ENCODE measurements at regions not wholly inside any gene's neighbourhood (a gene's known extent, or its start where the extent isn't known, plus 50 kb on each side); places are given as distances from the start of the nearest gene placed in this dataset.

- Histone ChIP-seq H3K27ac (ENCODE audit: low read depth, low read length) (no peak overlapping the region), H3K4me3 (ENCODE audit: low read depth in 1 of 5, low read length in 5 of 5) (no peak overlapping the region)
Measured at GRCh38 chr14:46008348-46008747, 643.2 kb downstream of the RPL10L start.

GRCh38 chr14:45998554-45998953 is 653.0 kb downstream of the RPL10L start:
- H3K36me3 ChIP-seq (ENCODE audit: control insufficient read depth in 5 of 5, insufficient read depth in 5 of 5, low read length in 5 of 5), result no peaks in the 10 kb centered on the region
- H3K27me3 ChIP-seq (ENCODE audit: control insufficient read depth in 5 of 5, insufficient read depth in 4 of 5, low read length in 5 of 5), result no peaks in the 10 kb centered on the region
- H3K4me1 ChIP-seq (ENCODE audit: control insufficient read depth in 5 of 5, insufficient read depth in 5 of 5, low read length in 5 of 5), result no peaks in the 10 kb centered on the region
- no peak overlapping the region for H3K4me3 ChIP-seq (ENCODE audit: low read depth in 1 of 5, low read length in 5 of 5)
- H3K27ac ChIP-seq (ENCODE audit: low read depth, low read length), result no peak overlapping the region
- no peak overlapping the region for H3K9ac ChIP-seq (ENCODE audit: low read length in 5 of 5)
- peaks cover 0 to 3% (median 0%) of the 10 kb centered on the region in 5 donors for H3K9me3 ChIP-seq (ENCODE audit: control insufficient read depth in 5 of 5, low read length in 5 of 5)

More at GRCh38 chr14:46008348-46008747, 643.2 kb downstream of the RPL10L start:
- H3K4me1 ChIP-seq (ENCODE audit: control insufficient read depth in 5 of 5, insufficient read depth in 5 of 5, low read length in 5 of 5), result no peaks in the 10 kb centered on the region
- no peaks in the 10 kb centered on the region for H3K36me3 ChIP-seq (ENCODE audit: control insufficient read depth in 5 of 5, insufficient read depth in 5 of 5, low read length in 5 of 5)
- no peak overlapping the region for H3K9ac ChIP-seq (ENCODE audit: low read length in 5 of 5)
- H3K9me3 ChIP-seq (ENCODE audit: control insufficient read depth in 5 of 5, low read length in 5 of 5), result peaks cover 0 to 12% (median 0%) of the 10 kb centered on the region in 5 donors
- H3K27me3 ChIP-seq (ENCODE audit: control insufficient read depth in 5 of 5, insufficient read depth in 4 of 5, low read length in 5 of 5), result no peaks in the 10 kb centered on the region

GRCh38 chr14:45990252-45990651 is 661.3 kb downstream of the RPL10L start:
- Histone ChIP-seq H3K4me3 (ENCODE audit: low read depth in 1 of 5, low read length in 5 of 5) (no peak overlapping the region), H3K27ac (ENCODE audit: low read depth, low read length) (no peak overlapping the region), H3K9me3 (ENCODE audit: control insufficient read depth in 5 of 5, low read length in 5 of 5) (no peaks in the 10 kb centered on the region), H3K27me3 (ENCODE audit: control insufficient read depth in 5 of 5, insufficient read depth in 4 of 5, low read length in 5 of 5) (no peaks in the 10 kb centered on the region), H3K4me1 (ENCODE audit: control insufficient read depth in 5 of 5, insufficient read depth in 5 of 5, low read length in 5 of 5) (no peaks in the 10 kb centered on the region), H3K36me3 (ENCODE audit: control insufficient read depth in 5 of 5, insufficient read depth in 5 of 5, low read length in 5 of 5) (no peaks in the 10 kb centered on the region), H3K9ac (ENCODE audit: low read length in 5 of 5) (no peak overlapping the region)

GRCh38 chr14:45976001-45976400 is 675.6 kb downstream of the RPL10L start:
- Histone ChIP-seq H3K4me1 (ENCODE audit: control insufficient read depth in 5 of 5, insufficient read depth in 5 of 5, low read length in 5 of 5) (no peaks in the 10 kb centered on the region), H3K9ac (ENCODE audit: low read length in 5 of 5) (no peak overlapping the region), H3K27me3 (ENCODE audit: control insufficient read depth in 5 of 5, insufficient read depth in 4 of 5, low read length in 5 of 5) (no peaks in the 10 kb centered on the region), H3K4me3 (ENCODE audit: low read depth in 1 of 5, low read length in 5 of 5) (no peak overlapping the region), H3K27ac (ENCODE audit: low read depth, low read length) (no peak overlapping the region), H3K36me3 (ENCODE audit: control insufficient read depth in 5 of 5, insufficient read depth in 5 of 5, low read length in 5 of 5) (no peaks in the 10 kb centered on the region), H3K9me3 (ENCODE audit: control insufficient read depth in 5 of 5, low read length in 5 of 5) (peaks cover 0 to 4% (median 0%) of the 10 kb centered on the region in 5 donors)

- no peaks in the 10 kb centered on the region for H3K36me3 ChIP-seq (ENCODE audit: control insufficient read depth in 5 of 5, insufficient read depth in 5 of 5, low read length in 5 of 5)
- no peaks in the 10 kb centered on the region for H3K9me3 ChIP-seq (ENCODE audit: control insufficient read depth in 5 of 5, low read length in 5 of 5)
- H3K27me3 ChIP-seq (ENCODE audit: control insufficient read depth in 5 of 5, insufficient read depth in 4 of 5, low read length in 5 of 5), result no peaks in the 10 kb centered on the region
- H3K27ac ChIP-seq (ENCODE audit: low read depth, low read length), result no peak overlapping the region
- no peak overlapping the region for H3K4me3 ChIP-seq (ENCODE audit: low read depth in 1 of 5, low read length in 5 of 5)
- no peaks in the 10 kb centered on the region for H3K4me1 ChIP-seq (ENCODE audit: control insufficient read depth in 5 of 5, insufficient read depth in 5 of 5, low read length in 5 of 5)
- H3K9ac ChIP-seq (ENCODE audit: low read length in 5 of 5), result no peak overlapping the region
Measured at GRCh38 chr14:45972416-45972815, 679.2 kb downstream of the RPL10L start.

GRCh38 chr14:45970621-45971020 is 681.0 kb downstream of the RPL10L start:
- H3K27me3 ChIP-seq (ENCODE audit: control insufficient read depth in 5 of 5, insufficient read depth in 4 of 5, low read length in 5 of 5), result no peaks in the 10 kb centered on the region
- no peaks in the 10 kb centered on the region for H3K36me3 ChIP-seq (ENCODE audit: control insufficient read depth in 5 of 5, insufficient read depth in 5 of 5, low read length in 5 of 5)
- H3K9me3 ChIP-seq (ENCODE audit: control insufficient read depth in 5 of 5, low read length in 5 of 5), result no peaks in the 10 kb centered on the region
- H3K4me3 ChIP-seq (ENCODE audit: low read depth in 1 of 5, low read length in 5 of 5), result no peak overlapping the region
- no peaks in the 10 kb centered on the region for H3K4me1 ChIP-seq (ENCODE audit: control insufficient read depth in 5 of 5, insufficient read depth in 5 of 5, low read length in 5 of 5)
- H3K27ac ChIP-seq (ENCODE audit: low read depth, low read length), result no peak overlapping the region
- no peak overlapping the region for H3K9ac ChIP-seq (ENCODE audit: low read length in 5 of 5)

GRCh38 chr14:45968037-45968436 is 683.5 kb downstream of the RPL10L start:
- Histone ChIP-seq H3K4me1 (ENCODE audit: control insufficient read depth in 5 of 5, insufficient read depth in 5 of 5, low read length in 5 of 5) (no peaks in the 10 kb centered on the region), H3K27me3 (ENCODE audit: control insufficient read depth in 5 of 5, insufficient read depth in 4 of 5, low read length in 5 of 5) (no peaks in the 10 kb centered on the region), H3K36me3 (ENCODE audit: control insufficient read depth in 5 of 5, insufficient read depth in 5 of 5, low read length in 5 of 5) (no peaks in the 10 kb centered on the region), H3K9me3 (ENCODE audit: control insufficient read depth in 5 of 5, low read length in 5 of 5) (no peaks in the 10 kb centered on the region), H3K27ac (ENCODE audit: low read depth, low read length) (no peak overlapping the region), H3K9ac (ENCODE audit: low read length in 5 of 5) (no peak overlapping the region), H3K4me3 (ENCODE audit: low read depth in 1 of 5, low read length in 5 of 5) (no peak overlapping the region)

GRCh38 chr14:45949479-45949878 is 696.5 kb upstream of the MIS18BP1 start:
- Histone ChIP-seq H3K9ac (ENCODE audit: low read length in 5 of 5) (no peak overlapping the region), H3K36me3 (ENCODE audit: control insufficient read depth in 5 of 5, insufficient read depth in 5 of 5, low read length in 5 of 5) (no peaks in the 10 kb centered on the region), H3K9me3 (ENCODE audit: control insufficient read depth in 5 of 5, low read length in 5 of 5) (no peaks in the 10 kb centered on the region), H3K27me3 (ENCODE audit: control insufficient read depth in 5 of 5, insufficient read depth in 4 of 5, low read length in 5 of 5) (no peaks in the 10 kb centered on the region), H3K27ac (ENCODE audit: low read depth, low read length) (no peak overlapping the region), H3K4me1 (ENCODE audit: control insufficient read depth in 5 of 5, insufficient read depth in 5 of 5, low read length in 5 of 5) (no peaks in the 10 kb centered on the region), H3K4me3 (ENCODE audit: low read depth in 1 of 5, low read length in 5 of 5) (no peak overlapping the region)

- Histone ChIP-seq H3K9me3 (ENCODE audit: control insufficient read depth in 5 of 5, low read length in 5 of 5) (no peaks in the 10 kb centered on the region), H3K36me3 (ENCODE audit: control insufficient read depth in 5 of 5, insufficient read depth in 5 of 5, low read length in 5 of 5) (no peaks in the 10 kb centered on the region), H3K9ac (ENCODE audit: low read length in 5 of 5) (no peak overlapping the region), H3K4me1 (ENCODE audit: control insufficient read depth in 5 of 5, insufficient read depth in 5 of 5, low read length in 5 of 5) (no peaks in the 10 kb centered on the region), H3K27ac (ENCODE audit: low read depth, low read length) (no peak overlapping the region), H3K4me3 (ENCODE audit: low read depth in 1 of 5, low read length in 5 of 5) (no peak overlapping the region), H3K27me3 (ENCODE audit: control insufficient read depth in 5 of 5, insufficient read depth in 4 of 5, low read length in 5 of 5) (no peaks in the 10 kb centered on the region)
Measured at GRCh38 chr14:45947830-45948229, 694.8 kb upstream of the MIS18BP1 start.

GRCh38 chr14:45946251-45946650 is 693.2 kb upstream of the MIS18BP1 start:
- Histone ChIP-seq H3K36me3 (ENCODE audit: control insufficient read depth in 5 of 5, insufficient read depth in 5 of 5, low read length in 5 of 5) (no peaks in the 10 kb centered on the region), H3K4me3 (ENCODE audit: low read depth in 1 of 5, low read length in 5 of 5) (no peak overlapping the region), H3K9ac (ENCODE audit: low read length in 5 of 5) (no peak overlapping the region), H3K9me3 (ENCODE audit: control insufficient read depth in 5 of 5, low read length in 5 of 5) (no peaks in the 10 kb centered on the region), H3K4me1 (ENCODE audit: control insufficient read depth in 5 of 5, insufficient read depth in 5 of 5, low read length in 5 of 5) (no peaks in the 10 kb centered on the region), H3K27me3 (ENCODE audit: control insufficient read depth in 5 of 5, insufficient read depth in 4 of 5, low read length in 5 of 5) (no peaks in the 10 kb centered on the region), H3K27ac (ENCODE audit: low read depth, low read length) (no peak overlapping the region)

- Histone ChIP-seq H3K9ac (ENCODE audit: low read length in 5 of 5) (no peak overlapping the region), H3K4me3 (ENCODE audit: low read depth in 1 of 5, low read length in 5 of 5) (no peak overlapping the region), H3K4me1 (ENCODE audit: control insufficient read depth in 5 of 5, insufficient read depth in 5 of 5, low read length in 5 of 5) (no peaks in the 10 kb centered on the region), H3K36me3 (ENCODE audit: control insufficient read depth in 5 of 5, insufficient read depth in 5 of 5, low read length in 5 of 5) (no peaks in the 10 kb centered on the region), H3K9me3 (ENCODE audit: control insufficient read depth in 5 of 5, low read length in 5 of 5) (peaks cover 0 to 5% (median 3%) of the 10 kb centered on the region in 5 donors), H3K27me3 (ENCODE audit: control insufficient read depth in 5 of 5, insufficient read depth in 4 of 5, low read length in 5 of 5) (no peaks in the 10 kb centered on the region), H3K27ac (ENCODE audit: low read depth, low read length) (no peak overlapping the region)
Measured at GRCh38 chr14:45940318-45940717, 687.3 kb upstream of the MIS18BP1 start.

Data from subcutaneous abdominal adipose tissue (tissue), 5 donors.